ENCODE measurements at regions not wholly inside any gene's neighbourhood (a gene's known extent, or its start where the extent isn't known, plus 50 kb on each side); places are given as distances from the start of the nearest gene placed in this dataset.
A peak's percentile ranks its signal among the peaks of the same experiment; 100 is the strongest.
"Not testable (repeated sequence)": the region's sequence is repeated elsewhere in the genome, so short reads cannot be mapped to it uniquely, and the experiment has no call there.

GRCh38 chr20:54909702-54910101 lies 434.3 kb downstream of the DOK5 start:
- no peak for DNase-seq

GRCh38 chr20:54906134-54906533 lies 430.7 kb downstream of the DOK5 start:
- not testable (repeated sequence) for DNase-seq

- no peak for DNase-seq
Observed at GRCh38 chr20:54897787-54898186, 422.4 kb downstream of the DOK5 start.

GRCh38 chr20:54891907-54892306 lies 416.5 kb downstream of the DOK5 start:
- DNase-seq, result no peak

GRCh38 chr20:54879393-54879792 lies 404.0 kb downstream of the DOK5 start:
- no peak for DNase-seq

- DNase-seq, result no peak
Observed at GRCh38 chr20:54875307-54875706, 399.9 kb downstream of the DOK5 start.

GRCh38 chr20:54874718-54875117 lies 399.3 kb downstream of the DOK5 start:
- DNase-seq, result no peak

- DNase-seq, result no peak
Observed at GRCh38 chr20:54872440-54872839, 397.0 kb downstream of the DOK5 start.

- DNase-seq, result no peak
Observed at GRCh38 chr20:54869765-54870164, 394.4 kb downstream of the DOK5 start.

- no peak for DNase-seq
Observed at GRCh38 chr20:54865273-54865672, 389.9 kb downstream of the DOK5 start.

GRCh38 chr20:54860716-54861115 lies 385.3 kb downstream of the DOK5 start:
- no peak for DNase-seq

- DNase-seq, result no peak
Observed at GRCh38 chr20:54856202-54856601, 380.8 kb downstream of the DOK5 start.

- no peak for DNase-seq
Observed at GRCh38 chr20:54849741-54850140, 374.3 kb downstream of the DOK5 start.

- no peak for DNase-seq
Observed at GRCh38 chr20:54848984-54849538, 373.7 kb downstream of the DOK5 start.

GRCh38 chr20:54848262-54848661 lies 372.9 kb downstream of the DOK5 start:
- no peak for DNase-seq

GRCh38 chr20:54846948-54847347 lies 371.6 kb downstream of the DOK5 start:
- no peak for DNase-seq

- no peak for DNase-seq
Observed at GRCh38 chr20:54844346-54844745, 369.0 kb downstream of the DOK5 start.

GRCh38 chr20:54843865-54844264 lies 368.5 kb downstream of the DOK5 start:
- DNase-seq, result no peak

- DNase-seq, result no peak
Observed at GRCh38 chr20:54843431-54843830, 368.0 kb downstream of the DOK5 start.

- DNase-seq, result no peak
Observed at GRCh38 chr20:54839224-54839623, 363.8 kb downstream of the DOK5 start.

- no peak for DNase-seq
Observed at GRCh38 chr20:54837226-54837625, 361.8 kb downstream of the DOK5 start.

- peak; percentile 22 for DNase-seq
Observed at GRCh38 chr20:54822386-54822785, 347.0 kb downstream of the DOK5 start.

GRCh38 chr20:54820392-54820791 lies 345.0 kb downstream of the DOK5 start:
- no peak for DNase-seq

- DNase-seq, result no peak
Observed at GRCh38 chr20:54806462-54806861, 331.1 kb downstream of the DOK5 start.

- DNase-seq, result no peak
Observed at GRCh38 chr20:54794874-54795273, 319.5 kb downstream of the DOK5 start.

- DNase-seq, result no peak
Observed at GRCh38 chr20:54794110-54794509, 318.7 kb downstream of the DOK5 start.

Data from fibroblast of skin of right quadriceps (primary cell).